Activated CD8-positive, alpha-beta T cell treated with anti-CD3 and anti-CD28 coated beads for 36 hours (primary cell): ENCODE measurements at regions not wholly inside any gene's neighbourhood (a gene's known extent, or its start where the extent isn't known, plus 50 kb on each side); places are given as distances from the start of the nearest gene placed in this dataset.

ENCODE experiments used
- ATAC-seq: fragments of 200-7000 bp; cut with Tn5 transposase; one replicate; pipeline ENCODE4 v1.10.0; 2021; ENCODE audit warnings: mild to moderate bottlenecking, moderate library complexity
- CTCF ChIA-PET: fragments of 350-600 bp; sonication (Branson Sonifier 250); formaldehyde crosslinking; loops from one replicate; lab custom pipeline; 2021; ENCODE audit warnings: antibody characterized with exemption; lab: Charles Lee
- POLR2A ChIA-PET: fragments of 350-600 bp; sonication (Branson Sonifier 250); formaldehyde crosslinking; loops from one replicate; lab custom pipeline; 2021; ENCODE audit warnings: antibody characterized with exemption; lab: Charles Lee
- DNase-seq: peaks from one replicate; pipeline ENCODE4 v3.0.0-alpha.2; 2020
- H3K27ac Mint-ChIP-seq: one replicate; pipeline ENCODE4 v1.8.0; 2021; ENCODE audit warnings: mild to moderate bottlenecking, mixed read lengths
- H3K27me3 Mint-ChIP-seq: one replicate; pipeline ENCODE4 v1.8.0; 2021; ENCODE audit warnings: mixed read lengths
- H3K36me3 Mint-ChIP-seq: one replicate; pipeline ENCODE4 v1.8.0; 2021; ENCODE audit warnings: low read depth, mixed read lengths
- H3K4me1 Mint-ChIP-seq: one replicate; pipeline ENCODE4 v1.8.0; 2021; ENCODE audit warnings: low read depth, mixed read lengths
- H3K4me3 Mint-ChIP-seq: one replicate; pipeline ENCODE4 v1.8.0; 2021; ENCODE audit warnings: mild to moderate bottlenecking, moderate library complexity, mixed read lengths
- H3K9me3 Mint-ChIP-seq: one replicate; pipeline ENCODE4 v1.8.0; 2021; ENCODE audit warnings: mixed read lengths
- CTCF ChIP-seq: fragments of 200-600 bp; IDR thresholded peaks from one replicate; pipeline ENCODE4 v1.8.0; 2022; ENCODE audit warnings: antibody characterized with exemption, mild to moderate bottlenecking
- intact Hi-C: fragments of 100-400 bp; cut with micrococcal nuclease; formaldehyde crosslinking; loops from one replicate; pipeline ENCODE4 v1.10.0; 2022

- no peak for TF ChIP-seq CTCF
- no peak overlapping the region for H3K27ac Mint-ChIP-seq
- no peaks in the 10 kb centered on the region for H3K36me3 Mint-ChIP-seq
- POLR2A ChIA-PET, result no interaction called here
- H3K9me3 Mint-ChIP-seq, result no peaks in the 10 kb centered on the region
- ATAC-seq (no peak), DNase-seq (no peak)
- CTCF ChIA-PET, result interaction anchor here (0.6 kb wide), 1 partner anchor 23 kb away, joined by 3 read pairs; no protein-coding TSS in a partner anchor
- H3K4me1 Mint-ChIP-seq, result no peaks in the 10 kb centered on the region
- H3K27me3 Mint-ChIP-seq, result no peaks in the 10 kb centered on the region
- H3K4me3 Mint-ChIP-seq, result no peak overlapping the region
- intact Hi-C loops, result no loop called here
Measured at GRCh38 chr5:133704411-133704810, 92.1 kb upstream of the FSTL4 start.

- H3K9me3 Mint-ChIP-seq, result no peaks in the 10 kb centered on the region
- no peak for DNase-seq
- CTCF ChIA-PET, result no interaction called here
Measured at GRCh38 chr5:133703935-133704334, 91.6 kb upstream of the FSTL4 start.

GRCh38 chr5:133702791-133703770, 90.7 kb upstream of the FSTL4 start:
- no peak for ATAC-seq
- CTCF ChIA-PET, result no interaction called here
- POLR2A ChIA-PET, result no interaction called here
- TF ChIP-seq CTCF, result no peak
- intact Hi-C loops, result no loop called here
- no peak for DNase-seq
- no peak overlapping the region for H3K27ac Mint-ChIP-seq
- no peaks in the 10 kb centered on the region for H3K36me3 Mint-ChIP-seq
- H3K9me3 Mint-ChIP-seq, result no peaks in the 10 kb centered on the region
- peaks cover 4% of the 10 kb centered on the region for H3K4me1 Mint-ChIP-seq
- H3K4me3 Mint-ChIP-seq, result no peak overlapping the region
- no peaks in the 10 kb centered on the region for H3K27me3 Mint-ChIP-seq

More at GRCh38 chr5:133703935-133704334, 91.6 kb upstream of the FSTL4 start:
- TF ChIP-seq CTCF, result no peak
- Mint-ChIP-seq H3K4me1 (peaks cover 2% of the 10 kb centered on the region), H3K4me3 (no peak overlapping the region), H3K27ac (no peak overlapping the region), H3K36me3 (no peaks in the 10 kb centered on the region), H3K27me3 (no peaks in the 10 kb centered on the region)
- POLR2A ChIA-PET, result no interaction called here
- no peak for ATAC-seq
- intact Hi-C loops, result no loop called here

- no peak for ATAC-seq
- H3K27ac Mint-ChIP-seq, result no peak overlapping the region
- H3K4me1 Mint-ChIP-seq, result peaks cover 7% of the 10 kb centered on the region
- intact Hi-C loops, result no loop called here
- TF ChIP-seq CTCF, result no peak
- no peak for DNase-seq
- no peaks in the 10 kb centered on the region for H3K27me3 Mint-ChIP-seq
- no peak overlapping the region for H3K4me3 Mint-ChIP-seq
- H3K9me3 Mint-ChIP-seq, result no peaks in the 10 kb centered on the region
- H3K36me3 Mint-ChIP-seq, result no peaks in the 10 kb centered on the region
- ChIA-PET CTCF (no interaction called here), POLR2A (no interaction called here)
Measured at GRCh38 chr5:133701871-133702270, 89.5 kb upstream of the FSTL4 start.

- CTCF ChIA-PET, result no interaction called here
- intact Hi-C loops, result no loop called here
- H3K27me3 Mint-ChIP-seq, result no peaks in the 10 kb centered on the region
- H3K4me3 Mint-ChIP-seq, result no peak overlapping the region
- no peak for TF ChIP-seq CTCF
- ATAC-seq, result no peak
- DNase-seq, result no peak
- H3K27ac Mint-ChIP-seq, result no peak overlapping the region
- H3K36me3 Mint-ChIP-seq, result no peaks in the 10 kb centered on the region
- H3K4me1 Mint-ChIP-seq, result peaks cover 8% of the 10 kb centered on the region
- no peaks in the 10 kb centered on the region for H3K9me3 Mint-ChIP-seq
- POLR2A ChIA-PET, result no interaction called here
Measured at GRCh38 chr5:133700251-133700650, 87.9 kb upstream of the FSTL4 start.
